ENCODE measurements at regions not wholly inside any gene's neighbourhood (a gene's known extent, or its start where the extent isn't known, plus 50 kb on each side); places are given as distances from the start of the nearest gene placed in this dataset.

DNA sequence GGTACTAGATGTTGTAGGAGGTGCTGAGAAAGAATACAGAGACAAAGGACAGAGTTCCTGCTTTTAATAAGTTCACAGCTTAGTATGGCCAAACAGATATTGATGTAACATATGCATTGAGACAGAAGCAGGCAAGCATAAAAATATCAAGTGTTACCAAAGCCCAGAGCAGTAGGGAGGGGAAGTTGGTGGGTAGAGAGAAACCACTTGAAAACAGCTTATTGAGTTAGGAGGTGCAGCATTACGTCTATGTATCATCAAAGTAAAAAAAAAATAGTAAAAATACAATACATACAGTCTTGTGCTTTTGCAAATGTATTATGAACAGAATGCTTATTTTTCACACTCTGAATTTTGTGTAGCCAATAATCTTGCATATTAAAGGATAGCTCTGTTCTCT lies 441.8 kb upstream of the SGCD start:
- TF ChIP-seq SIN3A (IDR thresholded peaks at IDR 0.05; ENCODE audit: borderline replicate concordance, insufficient read depth, low read length) (no peak), FOXP2 (optimal IDR thresholded peaks at IDR 0.05; ENCODE audit: borderline replicate concordance, extremely low read depth, extremely low read length, insufficient read depth) (no peak), POLR2AphosphoS5 (IDR thresholded peaks at IDR 0.05; ENCODE audit: low read depth, low read length) (no peak)
- TF ChIP-seq, protein P1, sequence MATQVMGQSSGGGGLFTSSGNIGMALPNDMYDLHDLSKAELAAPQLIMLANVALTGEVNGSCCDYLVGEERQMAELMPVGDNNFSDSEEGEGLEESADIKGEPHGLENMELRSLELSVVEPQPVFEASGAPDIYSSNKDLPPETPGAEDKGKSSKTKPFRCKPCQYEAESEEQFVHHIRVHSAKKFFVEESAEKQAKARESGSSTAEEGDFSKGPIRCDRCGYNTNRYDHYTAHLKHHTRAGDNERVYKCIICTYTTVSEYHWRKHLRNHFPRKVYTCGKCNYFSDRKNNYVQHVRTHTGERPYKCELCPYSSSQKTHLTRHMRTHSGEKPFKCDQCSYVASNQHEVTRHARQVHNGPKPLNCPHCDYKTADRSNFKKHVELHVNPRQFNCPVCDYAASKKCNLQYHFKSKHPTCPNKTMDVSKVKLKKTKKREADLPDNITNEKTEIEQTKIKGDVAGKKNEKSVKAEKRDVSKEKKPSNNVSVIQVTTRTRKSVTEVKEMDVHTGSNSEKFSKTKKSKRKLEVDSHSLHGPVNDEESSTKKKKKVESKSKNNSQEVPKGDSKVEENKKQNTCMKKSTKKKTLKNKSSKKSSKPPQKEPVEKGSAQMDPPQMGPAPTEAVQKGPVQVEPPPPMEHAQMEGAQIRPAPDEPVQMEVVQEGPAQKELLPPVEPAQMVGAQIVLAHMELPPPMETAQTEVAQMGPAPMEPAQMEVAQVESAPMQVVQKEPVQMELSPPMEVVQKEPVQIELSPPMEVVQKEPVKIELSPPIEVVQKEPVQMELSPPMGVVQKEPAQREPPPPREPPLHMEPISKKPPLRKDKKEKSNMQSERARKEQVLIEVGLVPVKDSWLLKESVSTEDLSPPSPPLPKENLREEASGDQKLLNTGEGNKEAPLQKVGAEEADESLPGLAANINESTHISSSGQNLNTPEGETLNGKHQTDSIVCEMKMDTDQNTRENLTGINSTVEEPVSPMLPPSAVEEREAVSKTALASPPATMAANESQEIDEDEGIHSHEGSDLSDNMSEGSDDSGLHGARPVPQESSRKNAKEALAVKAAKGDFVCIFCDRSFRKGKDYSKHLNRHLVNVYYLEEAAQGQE (IDR thresholded peaks at IDR 0.05; ENCODE audit: insufficient read depth in 1 of 2, low read depth in 2 of 2, low read length in 2 of 2) = no peak

DNA sequence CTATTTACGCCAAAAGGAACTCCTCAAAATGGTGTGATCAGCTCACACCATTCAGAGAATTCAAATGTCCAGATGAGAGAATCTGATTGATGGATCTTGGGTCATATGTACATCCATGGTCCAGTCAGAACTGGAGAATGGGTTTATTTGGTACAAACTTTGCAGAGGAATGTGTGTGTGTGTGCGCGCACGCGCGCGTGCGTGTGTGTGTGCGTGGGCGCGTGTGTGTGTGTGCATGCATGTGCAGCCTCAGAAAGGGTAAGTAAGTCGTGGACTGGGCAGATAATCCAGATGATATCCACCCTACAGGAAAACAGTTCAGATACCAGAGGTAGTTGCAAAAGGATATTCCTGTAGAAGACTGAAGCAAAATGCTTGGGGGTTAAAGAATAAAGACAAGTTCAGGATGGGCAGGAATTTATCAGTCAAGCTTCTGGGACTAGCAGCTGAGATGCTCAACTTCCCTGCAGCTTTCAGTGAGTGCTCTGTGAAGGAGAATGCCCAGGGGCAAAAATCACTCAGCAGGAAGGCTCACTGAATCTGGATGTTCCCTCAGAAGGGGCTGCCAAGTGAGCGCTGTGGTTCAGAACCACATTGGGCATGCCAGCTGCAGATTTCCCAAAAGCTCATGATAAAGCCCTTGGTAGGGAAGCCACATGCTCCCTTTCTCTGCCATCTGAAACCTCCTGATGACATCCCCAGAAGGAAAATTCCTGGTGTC lies 440.5 kb upstream of the SGCD start:
- no peak for TF ChIP-seq SIN3A (IDR thresholded peaks at IDR 0.05; ENCODE audit: borderline replicate concordance, insufficient read depth, low read length)
- TF ChIP-seq, protein P1 (IDR thresholded peaks at IDR 0.05; ENCODE audit: insufficient read depth in 1 of 2, low read depth in 2 of 2, low read length in 2 of 2) = no peak
- no peak for TF ChIP-seq POLR2AphosphoS5 (IDR thresholded peaks at IDR 0.05; ENCODE audit: low read depth, low read length)
- no peak for TF ChIP-seq TAF1 (IDR thresholded peaks at IDR 0.05; ENCODE audit: borderline replicate concordance, insufficient read depth, low read length)
- TF ChIP-seq FOXP2 (optimal IDR thresholded peaks at IDR 0.05; ENCODE audit: borderline replicate concordance, extremely low read depth, extremely low read length, insufficient read depth) = no peak

DNA sequence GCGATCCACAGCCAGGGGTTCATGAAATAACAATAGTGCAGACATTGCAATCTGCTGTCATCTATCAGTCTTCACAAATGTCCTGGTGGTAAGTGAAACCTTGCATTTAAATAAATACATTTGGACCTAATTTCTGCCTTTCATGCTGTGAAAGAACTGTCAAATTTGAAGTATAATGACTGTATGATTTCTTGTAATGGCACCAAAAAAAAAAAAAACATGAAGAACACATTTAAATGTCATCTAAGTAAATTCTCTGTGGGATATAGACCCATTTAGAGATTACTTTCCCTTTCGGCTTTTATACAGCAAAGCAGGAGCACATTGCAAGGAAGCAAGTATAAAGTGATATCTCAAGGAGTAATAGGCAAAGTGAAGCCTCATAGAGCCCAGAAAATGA lies 431.5 kb upstream of the SGCD start:
- TF ChIP-seq POLR2AphosphoS5 (IDR thresholded peaks at IDR 0.05; ENCODE audit: low read depth, low read length) = no peak
- TF ChIP-seq SIN3A (IDR thresholded peaks at IDR 0.05; ENCODE audit: borderline replicate concordance, insufficient read depth, low read length) = no peak
- TF ChIP-seq FOXP2 (optimal IDR thresholded peaks at IDR 0.05; ENCODE audit: borderline replicate concordance, extremely low read depth, extremely low read length, insufficient read depth) = no peak
- TF ChIP-seq, protein P1 (IDR thresholded peaks at IDR 0.05; ENCODE audit: insufficient read depth in 1 of 2, low read depth in 2 of 2, low read length in 2 of 2) = no peak
- TF ChIP-seq TAF1 (IDR thresholded peaks at IDR 0.05; ENCODE audit: borderline replicate concordance, insufficient read depth, low read length) = no peak

DNA sequence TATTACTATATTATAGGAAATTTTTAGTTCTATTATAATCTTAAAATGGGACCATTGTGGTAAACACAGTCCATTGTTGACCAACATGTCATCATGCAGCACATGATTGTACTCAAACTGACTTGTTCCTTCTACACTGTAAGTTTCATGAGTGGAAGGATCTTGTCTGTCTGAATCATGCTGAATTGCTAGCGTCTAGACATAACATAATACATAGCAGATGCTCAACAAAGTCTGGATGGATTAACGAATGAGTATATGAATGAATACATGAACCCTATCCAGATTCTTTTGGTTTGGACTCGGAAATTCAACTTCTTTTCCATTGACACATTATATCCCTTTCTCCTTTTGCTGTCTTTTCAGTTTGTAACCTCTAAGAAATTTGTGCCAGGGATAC lies 429.2 kb upstream of the SGCD start:
- TF ChIP-seq TAF1 (IDR thresholded peaks at IDR 0.05; ENCODE audit: borderline replicate concordance, insufficient read depth, low read length) (no peak), FOXP2 (optimal IDR thresholded peaks at IDR 0.05; ENCODE audit: borderline replicate concordance, extremely low read depth, extremely low read length, insufficient read depth) (no peak), SIN3A (IDR thresholded peaks at IDR 0.05; ENCODE audit: borderline replicate concordance, insufficient read depth, low read length) (no peak), POLR2AphosphoS5 (IDR thresholded peaks at IDR 0.05; ENCODE audit: low read depth, low read length) (no peak)
- TF ChIP-seq, protein P1 (IDR thresholded peaks at IDR 0.05; ENCODE audit: insufficient read depth in 1 of 2, low read depth in 2 of 2, low read length in 2 of 2) = no peak
